ENCODE measurements at regions not wholly inside any gene's neighbourhood (a gene's known extent, or its start where the extent isn't known, plus 50 kb on each side); places are given as distances from the start of the nearest gene placed in this dataset.
A peak's percentile ranks its signal among the peaks of the same experiment; 100 is the strongest.

DNA sequence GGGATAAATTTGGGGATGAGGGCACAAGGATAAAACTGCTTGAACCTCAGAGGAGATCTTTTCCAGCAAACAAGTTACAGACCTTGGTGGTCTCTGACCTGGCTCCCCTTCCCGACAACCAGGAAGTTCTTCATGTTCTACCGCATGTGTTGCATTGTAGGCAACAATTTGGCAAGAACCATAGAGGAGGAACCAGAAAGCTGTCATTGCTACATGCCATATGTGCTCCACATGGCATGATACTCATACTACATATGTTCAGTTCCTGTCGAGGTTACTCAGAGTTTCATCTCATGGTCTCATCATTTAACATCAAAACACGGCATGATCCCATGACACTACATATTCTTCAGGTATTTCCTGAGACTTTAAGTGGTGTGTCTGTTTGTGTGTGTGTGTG is 235.9 kb downstream of the OR13H1 start:
- no peak for DNase-seq (ENCODE audit: low spot score)
- TF ChIP-seq, protein P1, sequence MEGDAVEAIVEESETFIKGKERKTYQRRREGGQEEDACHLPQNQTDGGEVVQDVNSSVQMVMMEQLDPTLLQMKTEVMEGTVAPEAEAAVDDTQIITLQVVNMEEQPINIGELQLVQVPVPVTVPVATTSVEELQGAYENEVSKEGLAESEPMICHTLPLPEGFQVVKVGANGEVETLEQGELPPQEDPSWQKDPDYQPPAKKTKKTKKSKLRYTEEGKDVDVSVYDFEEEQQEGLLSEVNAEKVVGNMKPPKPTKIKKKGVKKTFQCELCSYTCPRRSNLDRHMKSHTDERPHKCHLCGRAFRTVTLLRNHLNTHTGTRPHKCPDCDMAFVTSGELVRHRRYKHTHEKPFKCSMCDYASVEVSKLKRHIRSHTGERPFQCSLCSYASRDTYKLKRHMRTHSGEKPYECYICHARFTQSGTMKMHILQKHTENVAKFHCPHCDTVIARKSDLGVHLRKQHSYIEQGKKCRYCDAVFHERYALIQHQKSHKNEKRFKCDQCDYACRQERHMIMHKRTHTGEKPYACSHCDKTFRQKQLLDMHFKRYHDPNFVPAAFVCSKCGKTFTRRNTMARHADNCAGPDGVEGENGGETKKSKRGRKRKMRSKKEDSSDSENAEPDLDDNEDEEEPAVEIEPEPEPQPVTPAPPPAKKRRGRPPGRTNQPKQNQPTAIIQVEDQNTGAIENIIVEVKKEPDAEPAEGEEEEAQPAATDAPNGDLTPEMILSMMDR (IDR thresholded peaks at IDR 0.05; ENCODE audit: extremely low read depth, missing control alignments) = no peak

DNA sequence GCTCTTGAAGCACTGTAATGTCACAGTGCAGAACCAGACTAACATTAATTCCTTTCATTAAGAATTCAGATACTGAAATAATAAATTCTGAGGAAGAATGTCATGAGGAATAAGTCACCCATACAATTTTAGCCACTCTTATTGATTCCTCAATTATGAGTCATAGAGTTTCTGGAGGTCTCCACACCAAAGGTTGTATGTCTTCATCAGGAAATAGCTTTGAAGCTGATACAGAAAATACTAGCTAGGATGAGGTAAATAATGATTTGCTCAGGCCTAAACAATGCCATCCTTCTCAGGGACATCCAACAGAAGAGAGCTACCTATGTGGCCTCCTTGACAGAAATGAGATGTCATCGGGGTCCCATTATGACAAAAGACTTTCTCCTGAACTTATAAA is 238.8 kb downstream of the OR13H1 start:
- no peak for DNase-seq (ENCODE audit: low spot score)
- TF ChIP-seq, protein P1 (IDR thresholded peaks at IDR 0.05; ENCODE audit: extremely low read depth, missing control alignments) = no peak

DNA sequence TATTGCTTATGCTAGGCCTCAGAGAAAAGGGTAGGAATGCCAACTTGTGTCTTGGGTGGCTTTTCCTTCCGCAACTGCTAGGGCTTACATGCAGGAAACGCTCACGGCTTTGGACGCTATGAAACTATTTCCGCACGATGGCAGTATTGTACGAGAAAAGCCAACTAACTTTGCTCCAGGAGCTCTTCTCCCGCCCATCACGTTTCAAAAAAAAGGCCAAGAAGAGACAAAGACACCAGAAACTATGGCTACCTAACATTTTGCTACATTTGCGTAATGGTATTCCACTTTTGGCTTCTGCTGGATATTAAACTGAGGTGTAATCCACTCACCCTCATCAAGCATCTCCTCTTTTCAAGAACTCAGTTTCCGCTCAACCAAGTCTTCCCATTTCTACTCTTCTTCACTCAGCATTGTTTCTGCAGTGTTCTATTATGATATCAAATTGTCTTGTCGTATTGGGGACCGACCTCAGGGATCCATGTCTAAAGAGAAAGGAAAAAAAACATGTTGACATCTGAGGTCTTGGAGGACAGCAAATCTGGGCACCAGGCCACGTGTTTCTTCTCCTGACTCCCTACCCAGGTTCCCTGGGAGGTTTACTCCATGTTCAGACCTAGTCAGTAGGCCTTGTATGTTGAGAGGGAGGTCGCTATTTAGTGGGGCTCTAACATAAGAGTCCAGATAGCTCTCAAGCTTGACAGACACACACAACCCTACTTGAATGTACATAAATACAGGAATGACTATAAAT is 239.4 kb upstream of the STK26 start:
- DNase-seq (ENCODE audit: low spot score) = no peak
- TF ChIP-seq, protein P1 (IDR thresholded peaks at IDR 0.05; ENCODE audit: extremely low read depth, missing control alignments) = no peak

DNA sequence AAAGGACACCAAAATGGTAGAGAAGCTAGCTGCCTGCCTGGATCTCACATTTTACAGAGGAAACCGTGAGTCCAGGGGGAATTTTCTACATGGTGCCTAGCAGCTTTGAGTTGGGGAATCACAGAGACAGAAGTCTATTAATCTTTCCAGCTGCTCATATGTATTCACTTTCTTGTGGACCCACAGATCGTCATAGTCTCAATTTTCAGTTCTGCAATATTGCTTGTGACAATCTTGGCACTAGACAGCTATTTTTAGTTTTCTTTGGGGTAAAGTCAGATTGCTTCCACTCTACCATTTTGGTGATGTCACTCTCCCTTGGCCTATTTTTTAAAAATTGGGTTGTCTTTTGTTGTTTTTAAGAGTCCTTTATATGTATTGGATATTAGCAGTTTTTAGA is 233.4 kb upstream of the STK26 start:
- peak; percentile 32 for DNase-seq (ENCODE audit: low spot score)
- TF ChIP-seq, protein P1 (IDR thresholded peaks at IDR 0.05; ENCODE audit: extremely low read depth, missing control alignments) = no peak

DNA sequence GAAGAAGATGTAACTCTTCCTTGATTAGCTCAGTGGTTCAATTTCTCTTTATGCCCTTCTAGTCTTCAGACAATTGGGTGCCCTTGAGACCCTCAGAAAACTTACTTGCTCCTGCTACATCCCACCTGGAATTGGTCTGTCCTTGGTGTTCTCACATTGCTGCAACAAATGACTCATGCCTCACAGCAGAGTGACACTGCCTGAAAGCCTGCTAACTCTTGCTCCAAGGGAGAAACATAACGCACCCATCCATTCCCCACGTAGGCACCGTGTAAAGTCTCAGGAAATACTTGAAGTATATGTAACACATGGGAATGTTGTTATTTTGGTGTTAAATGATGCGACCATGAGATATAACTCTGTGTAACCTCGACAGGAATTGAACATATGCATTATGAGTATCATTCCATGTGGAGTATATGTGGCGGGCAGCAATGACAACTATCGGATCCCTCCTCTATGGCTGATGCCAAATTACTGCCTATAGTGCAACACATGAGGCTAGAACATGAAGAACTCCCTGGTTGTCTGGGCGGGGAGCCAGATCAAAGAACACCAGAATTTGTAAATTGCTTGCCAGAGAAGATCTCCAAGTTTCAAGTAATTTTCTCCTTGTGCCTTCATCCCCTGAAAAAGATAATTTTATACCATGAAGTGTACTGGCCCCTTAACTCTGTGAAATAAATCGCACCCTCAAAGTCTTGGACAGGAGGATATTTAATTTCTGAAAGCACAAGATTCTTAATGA is 231.3 kb upstream of the STK26 start:
- TF ChIP-seq, protein P1 (IDR thresholded peaks at IDR 0.05; ENCODE audit: extremely low read depth, missing control alignments) = no peak
- DNase-seq (ENCODE audit: low spot score) = no peak

DNA sequence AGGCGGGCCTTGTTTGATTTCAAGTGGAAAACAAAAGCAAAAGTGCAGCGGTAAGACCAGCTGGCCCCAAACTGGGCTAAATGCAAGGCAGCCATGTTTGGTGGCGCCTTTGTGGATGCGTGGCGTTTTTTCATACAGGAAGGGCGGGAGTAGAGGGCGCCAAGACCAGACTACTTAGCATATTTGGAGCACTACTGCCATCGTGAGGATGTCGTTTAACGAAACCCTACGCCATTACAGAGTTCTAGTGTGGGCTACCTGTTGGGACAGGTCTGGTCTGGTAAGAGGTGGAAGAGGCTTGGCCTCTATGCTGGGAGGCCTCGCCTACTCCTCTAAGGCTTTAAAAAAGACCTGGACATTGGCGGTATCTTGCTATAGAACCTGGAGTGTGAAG is 230.7 kb upstream of the STK26 start:
- no peak for DNase-seq (ENCODE audit: low spot score)
- TF ChIP-seq, protein P1 (IDR thresholded peaks at IDR 0.05; ENCODE audit: extremely low read depth, missing control alignments) = no peak

DNA sequence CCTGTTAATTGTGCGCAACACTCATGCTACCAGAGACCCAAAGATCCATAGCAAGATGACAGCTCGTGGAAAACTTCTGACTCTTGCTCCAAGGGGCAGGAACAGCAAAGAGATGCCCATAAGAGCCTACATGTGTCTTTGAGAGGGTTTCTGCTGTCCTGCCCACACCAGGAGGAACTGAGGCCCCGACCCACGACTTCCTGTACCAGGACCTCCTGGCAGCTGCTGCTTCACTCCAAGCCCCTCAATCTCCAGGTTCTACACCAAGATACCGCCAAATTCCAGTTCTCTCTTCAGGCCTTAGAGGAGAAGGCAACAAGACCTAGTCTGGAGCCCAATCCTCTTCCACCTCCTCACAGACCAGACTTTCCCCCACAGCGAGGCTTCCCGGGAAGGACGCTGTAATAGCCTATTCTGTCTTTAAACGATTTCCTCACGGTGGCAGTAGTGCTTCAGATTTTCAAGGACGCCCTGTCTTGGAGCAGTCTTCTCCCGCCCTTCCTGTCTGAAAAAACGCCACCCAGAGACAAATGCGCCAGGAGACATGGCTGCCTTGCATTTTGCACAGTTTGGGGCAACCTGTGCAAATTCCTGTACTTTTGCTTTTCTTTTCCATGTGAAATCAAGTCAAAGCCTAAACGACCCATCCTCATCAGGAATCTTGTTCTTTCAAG is 230.2 kb upstream of the STK26 start:
- no peak for DNase-seq (ENCODE audit: low spot score)
- TF ChIP-seq, protein P1 (IDR thresholded peaks at IDR 0.05; ENCODE audit: extremely low read depth, missing control alignments) = no peak
